ENCODE measurements at regions not wholly inside any gene's neighbourhood (a gene's known extent, or its start where the extent isn't known, plus 50 kb on each side); places are given as distances from the start of the nearest gene placed in this dataset.

- Histone ChIP-seq H3K79me2 (ENCODE audit: control insufficient read depth, insufficient read depth, low read length) (no peaks in the 10 kb centered on the region), H3K4me1 (ENCODE audit: control insufficient read depth, insufficient read depth, low read length) (no peaks in the 10 kb centered on the region), H3K4me3 (no peak overlapping the region), H4K20me1 (ENCODE audit: control insufficient read depth, insufficient read depth) (no peaks in the 10 kb centered on the region), H3K4me2 (ENCODE audit: control insufficient read depth, insufficient read depth) (no peak overlapping the region), H2AFZ (ENCODE audit: control insufficient read depth, low read depth, low read length) (no peak overlapping the region), H3K27ac (ENCODE audit: control insufficient read depth, insufficient read depth) (no peak overlapping the region), H3K9ac (ENCODE audit: control insufficient read depth, insufficient read depth, low read length) (no peak overlapping the region), H3K36me3 (ENCODE audit: control insufficient read depth in 2 of 2, insufficient read depth in 2 of 2, low read length in 1 of 2) (no peaks in the 10 kb centered on the region), H3K27me3 (replicated peaks in 1 of 2; ENCODE audit: control insufficient read depth in 2 of 2, insufficient read depth in 2 of 2, low read length in 1 of 2) (no peaks in the 10 kb centered on the region), H3K9me3 (replicated peaks; ENCODE audit: control insufficient read depth, insufficient read depth, low read length) (no peaks in the 10 kb centered on the region)
- 61% methylated on average over 1 of the region's 1 CpG for WGBS (ENCODE audit: insufficient coverage, insufficient replicate concordance, low lambda C conversion rate, missing lambda C conversion rate)
- no TSS peak for BruUV-seq (replicated peaks)
- no peak for FAIRE-seq
- DNase-seq (ENCODE audit: low read depth, low spot score) = no peak
- CTCF ChIA-PET = no interaction called here
- TF ChIP-seq EGR1 (IDR thresholded peaks at IDR 0.05; ENCODE audit: borderline replicate concordance in 1 of 2, low read depth in 2 of 2, low read length in 2 of 2) = no peak
- no peak for TF ChIP-seq ZNF274 (IDR thresholded peaks at IDR 0.05; ENCODE audit: insufficient read depth, insufficient read length)
- no peak for TF ChIP-seq POLR2AphosphoS2 (IDR thresholded peaks at IDR 0.05; ENCODE audit: low read depth, low read length)
- no peak for TF ChIP-seq SREBF1 (IDR thresholded peaks at IDR 0.05; ENCODE audit: low read length)
- TF ChIP-seq TARDBP (IDR thresholded peaks at IDR 0.05; ENCODE audit: borderline replicate concordance) = no peak
- no peak for TF ChIP-seq PKNOX1 (IDR thresholded peaks at IDR 0.05)
- TF ChIP-seq BCL11A (IDR thresholded peaks at IDR 0.05; ENCODE audit: low read depth, low read length) = no peak
- TF ChIP-seq RFX5 (IDR thresholded peaks at IDR 0.05; ENCODE audit: low read depth, low read length) = no peak
- TF ChIP-seq YBX1 (IDR thresholded peaks at IDR 0.05) = no peak
- no peak for TF ChIP-seq WRNIP1 (IDR thresholded peaks at IDR 0.05; ENCODE audit: borderline replicate concordance, low read depth, low read length)
- no peak for TF ChIP-seq ETV6 (conservative IDR thresholded peaks at IDR 0.05 in 1 of 2, IDR thresholded peaks at IDR 0.05 in 1 of 2; ENCODE audit: borderline replicate concordance in 1 of 2, low read depth in 1 of 2)
- no peak for TF ChIP-seq MXI1 (IDR thresholded peaks at IDR 0.05; ENCODE audit: low read depth, low read length)
- no peak for TF ChIP-seq ATF2 (IDR thresholded peaks at IDR 0.05; ENCODE audit: low read length)
- TF ChIP-seq NR2C2 (IDR thresholded peaks at IDR 0.05; ENCODE audit: borderline replicate concordance, control insufficient read depth, insufficient read length, low read depth) = no peak
- no peak for TF ChIP-seq CBX3 (IDR thresholded peaks at IDR 0.05; ENCODE audit: borderline replicate concordance, low read depth)
- no peak for TF ChIP-seq NR2F1 (conservative IDR thresholded peaks at IDR 0.05)
- TF ChIP-seq HDAC6 (IDR thresholded peaks at IDR 0.05; ENCODE audit: unreplicated experiment) = no peak
- no peak for TF ChIP-seq ZNF24 (IDR thresholded peaks at IDR 0.05)
- in situ Hi-C loops (cut with MboI) = no loop called here
- intact Hi-C loops (cut with micrococcal nuclease; ENCODE audit: unreplicated experiment) = loop anchor here (2.0 kb wide), 1 partner anchor 50 kb away; no protein-coding TSS in a partner anchor
- ATAC-seq = no peak
- SMC1A ChIA-PET (ENCODE audit: uncharacterized antibody, unreplicated experiment) = no interaction called here
- POLR2A ChIA-PET = no interaction called here
- RAD21 ChIA-PET (ENCODE audit: unreplicated experiment) = no interaction called here
These were observed 1058.1 kb downstream of the RAPGEF2 start for GRCh38 chr4:160161026-160161425.
